GM12865 (cell line): ENCODE measurements at regions not wholly inside any gene's neighbourhood (a gene's known extent, or its start where the extent isn't known, plus 50 kb on each side); places are given as distances from the start of the nearest gene placed in this dataset.
"Not testable (repeated sequence)": the region's sequence is repeated elsewhere in the genome, so short reads cannot be mapped to it uniquely, and the experiment has no call there.

ENCODE experiments used
- DNase-seq: peaks from one replicate; pipeline ENCODE4 v3.0.0; 2010; ENCODE audit warnings: low read depth
- H3K4me3 ChIP-seq: 2 replicates; pipeline ENCODE4 v1.5.1; 2011; ENCODE audit warnings: mild to moderate bottlenecking, low read depth, low read length, control low read depth
- CTCF ChIP-seq: IDR thresholded peaks from 2 replicates; pipeline ENCODE4 v1.5.1; 2011; ENCODE audit warnings: low read length, control low read depth, low read depth, inconsistent platforms; ENCODE audit not compliant: insufficient read depth; ENCODE audit errors: missing control alignments

GRCh38 chr5:91490316-91490715 lies 107.2 kb upstream of the ARRDC3 start:
- DNase-seq, result no peak
- no peak for TF ChIP-seq CTCF
- no peak overlapping the region for H3K4me3 ChIP-seq

GRCh38 chr5:91487420-91487819 lies 104.3 kb upstream of the ARRDC3 start:
- no peak for TF ChIP-seq CTCF
- no peak overlapping the region for H3K4me3 ChIP-seq
- no peak for DNase-seq

- TF ChIP-seq CTCF, result no peak
- H3K4me3 ChIP-seq, result no peak overlapping the region
- DNase-seq, result no peak
Observed at GRCh38 chr5:91486638-91487037, 103.5 kb upstream of the ARRDC3 start.

- no peak for DNase-seq
- no peak overlapping the region for H3K4me3 ChIP-seq
- no peak for TF ChIP-seq CTCF
Observed at GRCh38 chr5:91484662-91485061, 101.5 kb upstream of the ARRDC3 start.

- DNase-seq, result not testable (repeated sequence)
Observed at GRCh38 chr5:91479376-91479775, 96.3 kb upstream of the ARRDC3 start.

GRCh38 chr5:91478096-91478495 lies 95.0 kb upstream of the ARRDC3 start:
- H3K4me3 ChIP-seq, result no peak overlapping the region
- no peak for TF ChIP-seq CTCF
- DNase-seq, result no peak

More at GRCh38 chr5:91479376-91479775, 96.3 kb upstream of the ARRDC3 start:
- not testable (repeated sequence) for H3K4me3 ChIP-seq

- DNase-seq, result no peak
- TF ChIP-seq CTCF, result no peak
Observed at GRCh38 chr5:91477408-91477807, 94.3 kb upstream of the ARRDC3 start.

More at GRCh38 chr5:91477408-91477807, 94.3 kb upstream of the ARRDC3 start:
- no peak overlapping the region for H3K4me3 ChIP-seq
